Left lung (tissue), 4 donors: ENCODE measurements at regions not wholly inside any gene's neighbourhood (a gene's known extent, or its start where the extent isn't known, plus 50 kb on each side); places are given as distances from the start of the nearest gene placed in this dataset.

ENCODE experiments used
- ATAC-seq: fragments of 200-7000 bp; cut with Tn5 transposase; one replicate; pipeline ENCODE4 v1.9.1; 2020; ENCODE audit warnings: moderate library complexity
- DNase-seq, 4 donors: peaks; one replicate each; pipeline ENCODE4 v3.0.0-alpha.2; 2013 to 2020
- H3K27ac ChIP-seq, 2 donors: fragments of 200-600 bp; sonication (generic) in 1 of 2; one replicate each; pipeline versions ENCODE4 v1.5.0 to v1.8.0; 2020 to 2021
- H3K27me3 ChIP-seq, 2 donors: fragments of 200-600 bp; sonication (generic) in 1 of 2; one replicate each; pipeline versions ENCODE4 v1.5.0 to v1.8.0; 2020 to 2021
- H3K36me3 ChIP-seq, 2 donors: fragments of 200-600 bp; sonication (generic) in 1 of 2; one replicate each; pipeline versions ENCODE4 v1.5.0 to v1.8.0; 2020 to 2021
- H3K4me1 ChIP-seq, 2 donors: fragments of 200-600 bp; one replicate each; pipeline ENCODE4 v1.8.0; 2021
- H3K4me3 ChIP-seq, 2 donors: fragments of 200-600 bp; sonication (generic) in 1 of 2; one replicate each; pipeline versions ENCODE4 v1.5.0 to v1.8.0; 2020 to 2021; ENCODE audit warnings: mild to moderate bottlenecking in 1 of 2
- H3K9me3 ChIP-seq, 2 donors: fragments of 200-600 bp; sonication (generic) in 1 of 2; one replicate each; pipeline versions ENCODE4 v1.5.0 to v1.8.0; 2020 to 2021
- intact Hi-C, 2 donors: fragments of 100-400 bp; cut with DNase I; formaldehyde crosslinking; loops; one replicate each; pipeline versions ENCODE4 v1.11.2 to v1.14.2; 2022
- TF ChIP-seq, protein P1 (sequence below), 2 donors: fragments of 200-600 bp; sonication (generic) in 1 of 2; IDR thresholded peaks; one replicate each; pipeline versions ENCODE4 v1.5.0 to v1.8.0; 2021; ENCODE audit warnings: antibody characterized with exemption in 2 of 2
- donor health status: DM: no; HTN: yes; CAD: no.
- donor health status: DM: no; HTN: no; CAD: no.

DNA sequence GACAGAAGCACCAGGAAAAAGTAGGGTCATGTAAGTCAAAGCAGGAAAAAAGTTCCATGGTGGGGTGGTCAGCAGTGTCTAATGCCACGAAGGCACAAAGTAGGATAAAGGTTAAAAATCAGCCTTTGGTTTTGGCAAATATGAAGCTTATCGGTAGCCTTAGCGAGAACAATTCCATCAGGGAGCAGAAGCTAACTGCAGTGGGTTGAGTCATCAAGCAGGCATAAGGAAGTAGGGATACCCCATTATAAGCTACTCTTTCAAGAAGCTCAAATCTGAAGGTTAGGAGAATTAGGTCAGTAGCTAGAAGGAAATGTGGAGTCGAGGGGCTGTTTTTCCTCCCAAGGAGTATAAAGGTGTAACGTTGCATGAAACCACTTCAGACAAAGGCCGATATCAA, 57.5 kb upstream of the USPL1 start:
- TF ChIP-seq, protein P1, sequence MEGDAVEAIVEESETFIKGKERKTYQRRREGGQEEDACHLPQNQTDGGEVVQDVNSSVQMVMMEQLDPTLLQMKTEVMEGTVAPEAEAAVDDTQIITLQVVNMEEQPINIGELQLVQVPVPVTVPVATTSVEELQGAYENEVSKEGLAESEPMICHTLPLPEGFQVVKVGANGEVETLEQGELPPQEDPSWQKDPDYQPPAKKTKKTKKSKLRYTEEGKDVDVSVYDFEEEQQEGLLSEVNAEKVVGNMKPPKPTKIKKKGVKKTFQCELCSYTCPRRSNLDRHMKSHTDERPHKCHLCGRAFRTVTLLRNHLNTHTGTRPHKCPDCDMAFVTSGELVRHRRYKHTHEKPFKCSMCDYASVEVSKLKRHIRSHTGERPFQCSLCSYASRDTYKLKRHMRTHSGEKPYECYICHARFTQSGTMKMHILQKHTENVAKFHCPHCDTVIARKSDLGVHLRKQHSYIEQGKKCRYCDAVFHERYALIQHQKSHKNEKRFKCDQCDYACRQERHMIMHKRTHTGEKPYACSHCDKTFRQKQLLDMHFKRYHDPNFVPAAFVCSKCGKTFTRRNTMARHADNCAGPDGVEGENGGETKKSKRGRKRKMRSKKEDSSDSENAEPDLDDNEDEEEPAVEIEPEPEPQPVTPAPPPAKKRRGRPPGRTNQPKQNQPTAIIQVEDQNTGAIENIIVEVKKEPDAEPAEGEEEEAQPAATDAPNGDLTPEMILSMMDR (IDR thresholded peaks at IDR 0.05): no peak
- intact Hi-C loops: no loop called here
- DNase-seq: no peak
- H3K27me3 ChIP-seq: no peaks in the 10 kb centered on the region
- no peak overlapping the region for H3K4me3 ChIP-seq
- no peaks in the 10 kb centered on the region for H3K4me1 ChIP-seq
- ATAC-seq: no peak
- no peaks in the 10 kb centered on the region for H3K36me3 ChIP-seq
- H3K9me3 ChIP-seq: no peaks in the 10 kb centered on the region
- no peak overlapping the region for H3K27ac ChIP-seq

DNA sequence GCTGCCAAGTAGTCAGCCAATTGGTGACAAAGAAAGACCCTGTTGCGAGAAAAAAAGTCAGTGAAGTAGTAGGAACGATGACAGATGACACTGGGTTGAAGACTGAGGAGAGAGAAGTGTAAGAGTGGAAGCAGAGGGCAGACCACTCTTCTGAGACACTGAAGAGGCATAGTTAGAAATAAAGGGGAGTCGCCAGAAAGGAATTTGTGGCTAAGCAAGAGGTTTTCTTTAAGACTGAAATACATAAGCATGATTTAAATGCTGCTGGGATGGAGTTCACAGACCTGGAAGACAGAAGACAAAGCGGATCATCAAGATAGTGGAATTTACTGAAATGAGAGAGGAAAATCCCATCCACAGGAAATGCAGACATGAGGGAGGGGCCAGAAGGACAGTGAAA, 56.2 kb upstream of the USPL1 start:
- H3K4me3 ChIP-seq: no peak overlapping the region
- H3K9me3 ChIP-seq: no peaks in the 10 kb centered on the region
- intact Hi-C loops: no loop called here
- TF ChIP-seq, protein P1 (IDR thresholded peaks at IDR 0.05): no peak
- no peaks in the 10 kb centered on the region for H3K27me3 ChIP-seq
- DNase-seq (no peak), ATAC-seq (no peak)
- H3K36me3 ChIP-seq: no peaks in the 10 kb centered on the region
- no peaks in the 10 kb centered on the region for H3K4me1 ChIP-seq
- no peak overlapping the region for H3K27ac ChIP-seq

DNA sequence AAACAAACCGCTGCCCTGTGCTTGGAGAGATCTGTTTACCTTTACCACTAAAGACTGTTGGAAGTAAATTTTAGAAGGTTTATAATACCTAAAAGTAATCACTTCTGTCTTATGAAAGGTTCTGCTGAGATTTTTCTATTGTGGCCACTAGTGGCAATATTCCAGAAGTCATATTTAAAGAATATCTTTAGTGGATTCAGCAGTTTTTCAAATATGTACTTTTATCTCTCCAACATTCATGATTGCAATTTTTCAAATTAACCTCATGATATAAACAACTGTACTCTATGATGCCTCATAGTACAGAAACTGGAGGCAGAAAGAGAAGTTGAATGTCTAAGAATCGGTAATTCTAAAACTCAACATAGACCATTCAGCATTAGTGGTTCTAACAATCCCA, 53.2 kb upstream of the USPL1 start:
- TF ChIP-seq, protein P1 (IDR thresholded peaks at IDR 0.05): no peak
- Histone ChIP-seq H3K27me3 (no peaks in the 10 kb centered on the region), H3K9me3 (no peaks in the 10 kb centered on the region), H3K27ac (no peak overlapping the region), H3K4me3 (no peak overlapping the region), H3K36me3 (no peaks in the 10 kb centered on the region), H3K4me1 (no peaks in the 10 kb centered on the region)
- DNase-seq (no peak), ATAC-seq (no peak)
- intact Hi-C loops: no loop called here

DNA sequence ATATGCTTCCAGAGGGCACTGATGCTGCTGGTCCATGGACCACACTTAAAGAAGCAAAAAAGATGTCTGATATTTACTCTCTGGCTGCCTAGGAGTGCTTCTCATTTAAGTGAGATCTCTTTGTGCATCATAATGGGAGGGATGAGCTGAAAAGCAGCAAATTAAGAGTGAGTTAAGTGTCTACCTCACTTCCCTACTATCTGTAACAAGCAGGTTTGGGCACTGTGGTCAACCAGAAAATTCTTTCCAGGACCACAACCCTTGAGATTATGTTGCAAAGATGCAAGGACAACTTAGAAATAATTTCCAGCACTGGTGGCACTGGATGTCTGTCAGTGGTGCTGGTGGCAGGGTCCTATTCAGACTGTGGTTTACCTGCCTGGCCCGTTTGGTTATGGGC, 52.1 kb upstream of the USPL1 start:
- ATAC-seq: no peak

DNA sequence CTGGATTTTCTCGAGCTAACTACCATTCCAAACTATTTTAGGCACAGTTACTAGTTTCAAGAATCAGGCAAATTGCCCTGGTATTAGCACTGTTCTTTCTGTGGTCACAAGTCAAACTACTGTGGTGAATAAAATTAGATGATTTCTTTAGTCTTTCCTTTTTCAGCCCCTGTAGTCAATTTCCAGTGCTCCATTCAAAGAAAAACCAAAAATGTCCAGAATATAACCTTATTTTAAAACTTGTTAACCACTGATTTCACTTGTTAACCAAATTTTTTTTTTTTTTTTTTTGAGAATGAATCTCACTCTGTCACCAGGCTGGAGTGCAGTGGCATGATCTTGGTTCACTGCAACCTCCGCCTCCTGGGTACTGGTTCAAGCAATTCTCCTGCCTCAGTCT, 50.6 kb upstream of the USPL1 start:
- TF ChIP-seq, protein P1 (IDR thresholded peaks at IDR 0.05): no peak
- Histone ChIP-seq H3K36me3 (no peaks in the 10 kb centered on the region), H3K9me3 (no peaks in the 10 kb centered on the region), H3K27ac (no peak overlapping the region), H3K4me1 (peaks cover 0 to 8% of the 10 kb centered on the region in 2 donors), H3K27me3 (no peaks in the 10 kb centered on the region), H3K4me3 (no peak overlapping the region)
- DNase-seq (no peak), ATAC-seq (no peak)
- intact Hi-C loops: no loop called here

More for the DNA sequence above, 52.1 kb upstream of the USPL1 start:
- Histone ChIP-seq H3K9me3 (no peaks in the 10 kb centered on the region), H3K4me3 (no peak overlapping the region), H3K4me1 (peaks cover 0 to 4% of the 10 kb centered on the region in 2 donors), H3K36me3 (no peaks in the 10 kb centered on the region), H3K27me3 (no peaks in the 10 kb centered on the region), H3K27ac (no peak overlapping the region)
- DNase-seq: no peak
- TF ChIP-seq, protein P1 (IDR thresholded peaks at IDR 0.05): no peak
- intact Hi-C loops: no loop called here
